ENCODE measurements at regions not wholly inside any gene's neighbourhood (a gene's known extent, or its start where the extent isn't known, plus 50 kb on each side); places are given as distances from the start of the nearest gene placed in this dataset.

GRCh38 chr9:115938479-115938878 is 215.1 kb upstream of the PAPPA start:
- in situ Hi-C loops (cut with MboI): no loop called here
- H3K9me2 ChIP-seq (ENCODE audit: insufficient read depth): no peaks in the 10 kb centered on the region
- H2AFZ ChIP-seq: no peak overlapping the region
- H3F3A ChIP-seq (ENCODE audit: insufficient read depth): peaks cover 38% of the 10 kb centered on the region
- no peaks in the 10 kb centered on the region for H3K36me3 ChIP-seq (ENCODE audit: low read depth)
- H3K27me3 ChIP-seq (replicated peaks; ENCODE audit: insufficient read depth): no peaks in the 10 kb centered on the region
- H3K9me3 ChIP-seq (ENCODE audit: low read depth): no peaks in the 10 kb centered on the region
- WGBS, 2 experiments (ENCODE audit: low coverage in 1 of 2, low lambda C conversion rate in 2 of 2, missing lambda C conversion rate in 2 of 2): 97 to 100% methylated on average over 1 of the region's 1 CpG
- H3K9ac ChIP-seq: no peak overlapping the region
- DNase-seq: no peak
- H3K79me2 ChIP-seq (ENCODE audit: insufficient read depth): no peaks in the 10 kb centered on the region
- H3K4me1 ChIP-seq (ENCODE audit: insufficient read depth): peaks cover 42% of the 10 kb centered on the region
- TF ChIP-seq EZH2phosphoT487 (IDR thresholded peaks at IDR 0.05; ENCODE audit: insufficient read depth, low read depth): no peak
- no peak for TF ChIP-seq EZH2 (IDR thresholded peaks at IDR 0.05; ENCODE audit: insufficient read depth, poor library complexity, severe bottlenecking)
- H3K4me2 ChIP-seq (ENCODE audit: unreplicated experiment): no peak overlapping the region
- H3K4me3 ChIP-seq: no peak overlapping the region
- no peaks in the 10 kb centered on the region for H4K20me1 ChIP-seq (ENCODE audit: insufficient read depth)
- H3K27ac ChIP-seq: peak overlapping the region; percentile 34; the same call in 1 of the 2 replicates

DNA sequence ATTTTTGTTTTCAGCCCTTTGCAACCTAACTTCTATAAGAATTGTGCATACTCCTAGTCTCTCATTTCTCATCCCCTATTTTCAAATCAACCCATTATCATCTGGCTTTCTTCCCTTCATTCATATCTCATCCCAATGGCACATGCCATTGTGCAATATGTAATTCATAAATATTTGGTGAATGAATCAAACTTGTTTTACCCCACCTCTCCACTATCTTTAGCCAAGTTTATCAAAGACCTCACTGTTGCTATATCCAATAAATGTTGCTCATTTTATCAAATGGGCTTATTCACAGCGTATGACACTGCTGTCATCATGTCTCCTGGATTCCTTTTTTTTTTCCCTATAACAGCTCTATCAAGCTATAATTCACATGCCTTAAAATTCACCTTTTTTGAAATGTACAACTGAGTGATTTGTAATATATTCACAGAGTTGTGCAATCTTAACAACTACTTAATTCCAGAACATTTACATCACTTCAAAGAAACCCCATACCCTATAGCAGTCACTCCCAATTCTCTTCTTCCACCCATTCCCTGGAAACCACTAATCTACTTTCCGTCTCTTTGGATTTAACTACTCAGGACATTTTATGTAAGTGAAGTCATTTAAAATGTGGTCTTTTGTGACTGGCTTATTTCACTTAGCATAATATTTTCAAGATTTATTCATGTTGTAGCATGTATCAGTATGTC is 214.4 kb upstream of the PAPPA start:
- peaks cover 45% of the 10 kb centered on the region for H3F3A ChIP-seq (ENCODE audit: insufficient read depth)
- no peak overlapping the region for H2AFZ ChIP-seq
- H3K9me2 ChIP-seq (ENCODE audit: insufficient read depth): no peaks in the 10 kb centered on the region
- no peaks in the 10 kb centered on the region for H4K20me1 ChIP-seq (ENCODE audit: insufficient read depth)
- H3K4me3 ChIP-seq: no peak overlapping the region
- H3K9ac ChIP-seq: no peak overlapping the region
- H3K79me2 ChIP-seq (ENCODE audit: insufficient read depth): no peaks in the 10 kb centered on the region
- TF ChIP-seq EZH2 (IDR thresholded peaks at IDR 0.05; ENCODE audit: insufficient read depth, poor library complexity, severe bottlenecking): no peak
- 0 out of 2 replicates have a peak, but pooled peaks have one; percentile 21 for TF ChIP-seq EZH2phosphoT487 (IDR thresholded peaks at IDR 0.05; ENCODE audit: insufficient read depth, low read depth)
- 27 to 28% methylated on average over 2 of the region's 2 CpGs for WGBS, 2 experiments (ENCODE audit: low coverage in 1 of 2, low lambda C conversion rate in 2 of 2, missing lambda C conversion rate in 2 of 2)
- DNase-seq: peak; percentile 53
- H3K27ac ChIP-seq: peak overlapping the region; percentile 34
- H3K4me2 ChIP-seq (ENCODE audit: unreplicated experiment): peak overlapping the region; percentile 22
- no peaks in the 10 kb centered on the region for H3K9me3 ChIP-seq (ENCODE audit: low read depth)
- no peaks in the 10 kb centered on the region for H3K27me3 ChIP-seq (replicated peaks; ENCODE audit: insufficient read depth)
- in situ Hi-C loops (cut with MboI): no loop called here
- no peaks in the 10 kb centered on the region for H3K36me3 ChIP-seq (ENCODE audit: low read depth)
- H3K4me1 ChIP-seq (ENCODE audit: insufficient read depth): peaks cover 49% of the 10 kb centered on the region

DNA sequence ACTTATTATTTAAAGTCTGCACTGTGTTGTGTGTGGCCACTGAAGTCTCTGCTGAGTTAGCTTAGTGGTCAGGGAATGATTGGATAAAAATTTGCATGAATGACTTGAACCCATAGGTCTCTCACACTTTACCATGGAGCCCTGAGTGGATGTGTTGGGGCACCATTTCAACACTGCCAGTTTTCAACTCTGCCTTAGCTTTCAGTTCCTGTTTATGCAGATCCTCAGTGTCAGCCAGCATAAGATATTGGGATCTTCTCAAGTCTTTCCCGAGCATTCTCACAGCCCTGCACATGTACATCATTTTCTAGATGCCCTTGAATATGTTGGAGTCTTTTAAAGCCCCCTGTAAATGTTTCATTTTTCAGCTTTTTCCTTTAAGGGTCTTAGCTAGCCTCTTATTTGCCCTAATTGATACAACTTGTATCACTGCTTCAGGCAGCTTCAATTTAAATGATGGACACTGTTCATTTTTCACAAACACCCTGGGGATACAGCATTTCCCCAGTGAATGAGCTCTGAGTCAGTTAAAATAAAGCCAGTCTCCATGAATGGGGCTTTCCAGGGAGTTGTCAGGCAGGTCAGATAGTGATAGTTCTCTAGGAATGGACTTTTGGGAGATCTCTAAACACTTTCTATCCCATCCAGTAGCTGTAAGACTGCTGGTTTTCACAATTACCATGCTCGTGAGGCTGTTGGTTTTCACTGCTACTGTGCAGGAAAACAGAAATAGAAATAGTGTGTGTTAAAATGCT is 211.9 kb upstream of the PAPPA start:
- Histone ChIP-seq H4K20me1 (ENCODE audit: insufficient read depth) (no peaks in the 10 kb centered on the region), H3K4me1 (ENCODE audit: insufficient read depth) (peaks cover 68% of the 10 kb centered on the region), H3K27ac (peak overlapping the region; percentile 24), H3K9me2 (ENCODE audit: insufficient read depth) (no peaks in the 10 kb centered on the region), H3K9ac (no peak overlapping the region), H3K4me2 (ENCODE audit: unreplicated experiment) (no peak overlapping the region), H2AFZ (peak overlapping the region; percentile 11), H3K36me3 (ENCODE audit: low read depth) (no peaks in the 10 kb centered on the region), H3K27me3 (replicated peaks; ENCODE audit: insufficient read depth) (no peaks in the 10 kb centered on the region), H3K9me3 (ENCODE audit: low read depth) (no peaks in the 10 kb centered on the region), H3F3A (ENCODE audit: insufficient read depth) (peaks cover 58% of the 10 kb centered on the region), H3K4me3 (no peak overlapping the region), H3K79me2 (ENCODE audit: insufficient read depth) (no peaks in the 10 kb centered on the region)
- TF ChIP-seq EZH2 (IDR thresholded peaks at IDR 0.05; ENCODE audit: insufficient read depth, poor library complexity, severe bottlenecking) (no peak), EZH2phosphoT487 (IDR thresholded peaks at IDR 0.05; ENCODE audit: insufficient read depth, low read depth) (no peak)
- WGBS, 2 experiments (ENCODE audit: low coverage in 1 of 2, low lambda C conversion rate in 2 of 2, missing lambda C conversion rate in 2 of 2): 38 to 43% methylated on average over 2 of the region's 2 CpGs
- peak; percentile 61 for DNase-seq
- in situ Hi-C loops (cut with MboI): no loop called here

GRCh38 chr9:115943431-115944165 is 210.0 kb upstream of the PAPPA start:
- TF ChIP-seq EZH2phosphoT487 (IDR thresholded peaks at IDR 0.05; ENCODE audit: insufficient read depth, low read depth) (no peak), EZH2 (IDR thresholded peaks at IDR 0.05; ENCODE audit: insufficient read depth, poor library complexity, severe bottlenecking) (no peak)
- Histone ChIP-seq H3K79me2 (ENCODE audit: insufficient read depth) (no peaks in the 10 kb centered on the region), H4K20me1 (ENCODE audit: insufficient read depth) (no peaks in the 10 kb centered on the region), H3K9ac (peak overlapping the region; percentile 85), H3F3A (ENCODE audit: insufficient read depth) (peaks cover 52% of the 10 kb centered on the region), H3K9me3 (ENCODE audit: low read depth) (no peaks in the 10 kb centered on the region), H3K9me2 (ENCODE audit: insufficient read depth) (no peaks in the 10 kb centered on the region), H2AFZ (0 out of 2 replicates have a peak overlapping the region, but pooled peaks have one; percentile 10), H3K27me3 (replicated peaks; ENCODE audit: insufficient read depth) (no peaks in the 10 kb centered on the region), H3K4me1 (ENCODE audit: insufficient read depth) (peaks cover 68% of the 10 kb centered on the region), H3K4me2 (ENCODE audit: unreplicated experiment) (peak overlapping the region; percentile 75), H3K27ac (peak overlapping the region; percentile 98), H3K36me3 (ENCODE audit: low read depth) (no peaks in the 10 kb centered on the region), H3K4me3 (peak overlapping the region; percentile 36)
- DNase-seq: peak; percentile 19
- in situ Hi-C loops (cut with MboI): no loop called here
